D721Med (cell line): ENCODE measurements at regions not wholly inside any gene's neighbourhood (a gene's known extent, or its start where the extent isn't known, plus 50 kb on each side); places are given as distances from the start of the nearest gene placed in this dataset.

Experiments
- DNase-seq: peaks from one replicate; pipeline ENCODE4 v3.0.0; 2011; ENCODE audit warnings: low spot score; ENCODE audit not compliant: insufficient read length
- FAIRE-seq: peaks from 2 replicates; lab custom pipeline; 2011; peaks lifted over from hg19 to GRCh38; lab: Jason Lieb, UNC
- TF ChIP-seq, protein P1 (sequence below): IDR thresholded peaks from 2 replicates; pipeline ENCODE4 v1.5.1; 2012; ENCODE audit warnings: mild to moderate bottlenecking, control low read depth; ENCODE audit not compliant: insufficient read depth; ENCODE audit errors: missing control alignments

DNA sequence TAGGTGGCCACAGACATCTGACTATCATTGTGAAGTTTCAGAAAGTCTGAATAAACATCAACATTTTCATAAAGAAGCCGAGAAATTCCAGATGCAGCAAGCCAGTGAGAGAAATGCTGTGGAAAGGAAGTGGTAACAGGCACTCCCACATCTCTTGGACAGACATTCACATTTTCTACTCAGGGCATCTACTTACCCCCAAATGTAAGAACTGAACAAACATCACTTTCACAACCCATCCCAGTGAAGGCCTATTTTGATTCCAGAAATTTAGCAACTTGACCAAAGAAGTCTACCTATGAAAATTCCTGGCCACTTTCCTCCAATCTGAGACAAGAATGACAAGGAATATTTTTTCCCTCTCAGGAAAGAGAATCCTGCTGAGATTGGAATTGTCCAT is 224.8 kb upstream of the DCBLD2 start:
- TF ChIP-seq, protein P1, sequence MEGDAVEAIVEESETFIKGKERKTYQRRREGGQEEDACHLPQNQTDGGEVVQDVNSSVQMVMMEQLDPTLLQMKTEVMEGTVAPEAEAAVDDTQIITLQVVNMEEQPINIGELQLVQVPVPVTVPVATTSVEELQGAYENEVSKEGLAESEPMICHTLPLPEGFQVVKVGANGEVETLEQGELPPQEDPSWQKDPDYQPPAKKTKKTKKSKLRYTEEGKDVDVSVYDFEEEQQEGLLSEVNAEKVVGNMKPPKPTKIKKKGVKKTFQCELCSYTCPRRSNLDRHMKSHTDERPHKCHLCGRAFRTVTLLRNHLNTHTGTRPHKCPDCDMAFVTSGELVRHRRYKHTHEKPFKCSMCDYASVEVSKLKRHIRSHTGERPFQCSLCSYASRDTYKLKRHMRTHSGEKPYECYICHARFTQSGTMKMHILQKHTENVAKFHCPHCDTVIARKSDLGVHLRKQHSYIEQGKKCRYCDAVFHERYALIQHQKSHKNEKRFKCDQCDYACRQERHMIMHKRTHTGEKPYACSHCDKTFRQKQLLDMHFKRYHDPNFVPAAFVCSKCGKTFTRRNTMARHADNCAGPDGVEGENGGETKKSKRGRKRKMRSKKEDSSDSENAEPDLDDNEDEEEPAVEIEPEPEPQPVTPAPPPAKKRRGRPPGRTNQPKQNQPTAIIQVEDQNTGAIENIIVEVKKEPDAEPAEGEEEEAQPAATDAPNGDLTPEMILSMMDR, result no peak
- DNase-seq, result no peak
- FAIRE-seq, result no peak

DNA sequence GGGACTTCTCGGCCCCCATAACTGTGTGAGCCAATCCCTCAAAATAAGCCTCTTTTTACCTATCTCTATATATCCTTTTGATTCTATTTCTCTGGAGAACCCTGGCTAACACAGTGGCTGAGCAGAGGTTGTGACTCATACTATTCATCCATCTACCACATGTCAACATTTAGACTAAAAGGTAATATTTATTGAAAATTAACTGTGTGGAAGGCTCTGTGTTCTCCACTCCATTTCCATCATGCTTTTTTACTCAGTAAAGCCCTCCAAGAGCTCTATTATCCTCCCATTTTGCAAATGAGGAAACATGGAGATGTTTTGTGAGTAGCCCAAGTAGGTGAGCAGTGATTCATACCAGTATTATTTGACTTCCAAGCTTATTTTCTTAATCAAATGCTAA is 217.9 kb upstream of the DCBLD2 start:
- TF ChIP-seq, protein P1, result no peak
- no peak for DNase-seq
- FAIRE-seq, result no peak

DNA sequence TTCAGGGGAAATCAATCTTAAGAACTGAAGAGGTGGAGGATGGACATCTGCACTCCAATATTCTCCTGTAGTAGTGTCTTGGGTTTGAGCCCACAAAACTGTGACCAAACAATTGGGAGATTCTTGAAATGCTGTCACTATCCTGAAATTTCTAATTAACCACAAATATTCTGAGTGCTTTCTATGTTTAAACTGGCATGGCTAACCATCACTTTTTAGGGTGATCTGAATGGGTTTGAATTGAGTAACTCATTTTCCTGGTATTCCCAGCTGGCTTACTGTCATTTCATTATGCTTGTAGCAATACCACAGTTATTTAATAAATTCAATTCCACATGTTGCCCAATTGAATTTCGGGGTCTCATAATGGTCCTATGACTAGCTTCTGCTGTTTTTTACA is 216.9 kb upstream of the DCBLD2 start:
- no peak for FAIRE-seq
- TF ChIP-seq, protein P1, result no peak
- no peak for DNase-seq

DNA sequence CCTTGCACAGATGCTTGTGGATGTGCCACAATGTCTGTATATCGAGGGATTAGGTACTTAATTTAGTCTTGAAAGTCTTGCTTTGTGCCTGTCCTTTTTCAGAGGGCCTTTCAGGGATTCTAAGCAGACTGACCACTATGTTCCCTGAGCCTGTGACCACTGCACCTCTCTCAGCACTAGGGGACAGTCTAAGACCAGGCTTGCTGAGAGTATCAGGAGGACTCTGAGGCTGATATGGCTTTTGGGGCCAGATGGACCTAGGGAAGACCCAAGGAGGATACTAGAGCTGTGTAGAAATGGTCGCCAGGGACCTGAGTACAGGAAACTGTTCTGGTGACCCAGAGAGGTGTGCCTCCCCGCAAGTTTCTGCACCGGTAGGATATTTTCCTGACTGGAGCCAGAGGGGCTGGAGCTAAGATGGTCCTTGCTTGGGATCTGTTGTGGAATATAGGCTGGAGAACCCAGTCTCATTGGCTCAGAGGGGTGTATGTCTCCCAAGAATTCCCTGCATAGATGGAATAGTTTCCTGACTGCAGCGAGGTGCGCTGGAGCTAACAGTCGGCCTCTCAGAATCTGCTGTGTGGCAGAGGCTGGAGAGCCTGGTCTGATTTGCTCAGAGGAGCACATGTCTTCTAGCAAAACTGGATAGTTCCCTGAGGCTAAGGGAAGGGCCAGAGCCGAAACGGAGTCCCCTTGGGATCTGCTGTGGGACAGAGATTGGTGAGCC is 213.2 kb upstream of the DCBLD2 start:
- FAIRE-seq (no peak), DNase-seq (no peak)
- TF ChIP-seq, protein P1, result peak; percentile 28

DNA sequence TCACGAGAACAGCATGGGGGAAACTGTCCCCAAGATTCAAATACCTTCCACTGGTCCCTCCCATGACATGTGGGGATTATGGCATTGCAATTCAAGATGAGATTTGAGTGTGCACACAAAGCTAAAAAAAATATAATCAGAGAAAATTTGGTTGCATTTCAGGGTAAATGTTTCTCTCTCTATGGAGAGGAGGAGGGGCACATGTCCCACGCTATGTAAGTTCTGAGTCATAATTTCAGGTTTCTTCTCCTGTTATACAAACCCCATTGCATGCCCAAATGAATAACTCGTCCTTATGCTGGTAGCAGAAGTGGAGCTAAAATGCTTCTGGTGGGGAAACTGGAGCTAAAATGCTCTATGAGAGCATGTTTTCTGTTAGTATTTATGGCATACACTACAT is 209.7 kb upstream of the DCBLD2 start:
- no peak for DNase-seq
- FAIRE-seq, result no peak
- TF ChIP-seq, protein P1, result no peak

DNA sequence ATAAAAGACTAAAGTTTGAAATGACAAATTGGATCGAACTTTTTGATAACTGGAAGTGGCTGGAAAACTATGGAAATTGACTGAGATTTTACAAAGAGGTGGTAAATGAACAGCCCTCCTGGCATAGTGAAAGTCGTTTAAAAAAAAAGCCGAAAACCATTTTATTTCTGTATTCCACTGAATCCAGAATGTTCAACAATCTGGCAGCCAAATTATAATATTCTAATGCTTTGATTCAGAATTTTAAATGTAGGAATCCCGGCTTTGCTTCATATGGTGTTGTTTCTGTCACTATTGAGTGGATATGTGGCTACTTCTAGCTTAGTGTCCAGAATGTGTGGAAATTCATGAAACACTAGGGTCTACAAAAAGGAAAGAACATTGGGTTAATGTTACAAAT is 208.9 kb upstream of the DCBLD2 start:
- DNase-seq (no peak), FAIRE-seq (no peak)
- TF ChIP-seq, protein P1, result no peak

DNA sequence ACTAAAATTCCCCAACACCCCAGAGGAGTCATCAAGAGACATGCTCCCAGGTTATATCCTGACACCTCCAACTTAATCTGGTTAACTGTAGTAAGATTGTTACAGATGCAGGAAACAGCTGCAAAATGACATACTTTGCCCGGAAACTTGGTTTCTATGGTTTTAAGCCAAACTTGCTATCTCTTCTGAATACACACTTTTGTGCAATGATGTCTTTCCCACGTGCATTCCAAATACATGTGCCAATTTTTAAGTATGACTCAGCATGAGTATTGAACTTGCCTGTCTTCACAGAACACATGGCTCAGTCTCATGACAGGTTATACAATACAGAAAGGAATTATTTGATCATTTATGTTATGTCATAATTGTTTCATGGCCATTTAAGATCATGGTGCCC is 207.0 kb upstream of the DCBLD2 start:
- TF ChIP-seq, protein P1, result no peak
- FAIRE-seq, result no peak
- no peak for DNase-seq
